Caco-2 (cell line): ENCODE measurements at regions not wholly inside any gene's neighbourhood (a gene's known extent, or its start where the extent isn't known, plus 50 kb on each side); places are given as distances from the start of the nearest gene placed in this dataset.

ENCODE experiments used
- BruUV-seq: library from RNA; stranded (reverse); fragments of 400-500 nt; replicated peaks from 2 replicates; lab custom pipeline; 2021; lab: Mats Ljungman, UMichigan
- CTCF ChIA-PET: fragments of 300-600 bp; sonication (Branson Sonifier 250); formaldehyde crosslinking; loops from one replicate; lab custom pipeline; 2022; ENCODE audit warnings: antibody characterized with exemption; lab: Charles Lee
- POLR2A ChIA-PET: fragments of 300-600 bp; sonication (Branson Sonifier 250); formaldehyde crosslinking; loops from one replicate; lab custom pipeline; 2022; ENCODE audit warnings: antibody characterized with exemption; lab: Charles Lee
- DNase-seq, 2 experiments: peaks; one replicate each; pipeline versions ENCODE4 v3.0.0 to v3.0.0-alpha.2; 2020 to 2022
- H3K27me3 ChIP-seq: replicated peaks from 2 replicates; pipeline ENCODE4 v1.6.0; 2011; ENCODE audit warnings: low read length; ENCODE audit not compliant: control insufficient read depth, insufficient read depth
- H3K36me3 ChIP-seq: 2 replicates; pipeline ENCODE4 v1.5.1; 2011; ENCODE audit warnings: low read length; ENCODE audit not compliant: control insufficient read depth, insufficient read depth
- H3K4me1 ChIP-seq: fragments of 250-450 bp; sonication (Bioruptor Pico); 2 replicates; pipeline ENCODE4 v1.5.1; 2020; ENCODE audit warnings: mild to moderate bottlenecking
- H3K4me3 ChIP-seq: 2 replicates; pipeline ENCODE4 v1.5.1; 2011; ENCODE audit warnings: low read depth, mild to moderate bottlenecking, control low read depth, low read length
- H3K9me3 ChIP-seq: fragments of 250-450 bp; sonication (Bioruptor Pico); 2 replicates; pipeline ENCODE4 v1.5.1; 2020; ENCODE audit warnings: mild to moderate bottlenecking, moderate library complexity
- H3K27ac Mint-ChIP-seq: one replicate; pipeline ENCODE4 v1.8.0; 2022; ENCODE audit warnings: mixed read lengths; ENCODE audit not compliant: unreplicated experiment
- H3K27me3 Mint-ChIP-seq: one replicate; pipeline ENCODE4 v1.8.0; 2022; ENCODE audit warnings: mixed read lengths; ENCODE audit not compliant: insufficient read depth, unreplicated experiment
- H3K36me3 Mint-ChIP-seq: one replicate; pipeline ENCODE4 v1.8.0; 2022; ENCODE audit warnings: mild to moderate bottlenecking, mixed read lengths; ENCODE audit not compliant: insufficient read depth, unreplicated experiment
- H3K4me1 Mint-ChIP-seq: one replicate; pipeline ENCODE4 v1.8.0; 2022; ENCODE audit warnings: low read depth, mixed read lengths; ENCODE audit not compliant: unreplicated experiment
- H3K4me3 Mint-ChIP-seq: one replicate; pipeline ENCODE4 v1.8.0; 2022; ENCODE audit warnings: mild to moderate bottlenecking, moderate library complexity, mixed read lengths; ENCODE audit not compliant: unreplicated experiment
- H3K9me3 Mint-ChIP-seq: one replicate; pipeline ENCODE4 v1.8.0; 2022; ENCODE audit warnings: mixed read lengths; ENCODE audit not compliant: unreplicated experiment
- intact Hi-C: fragments of 100-400 bp; cut with micrococcal nuclease; formaldehyde crosslinking; loops from one replicate; pipeline ENCODE4 v1.10.0; 2022; ENCODE audit not compliant: unreplicated experiment
- TF ChIP-seq, protein P1 (sequence below), 2 experiments: fragments of 200-600 bp in 1 of 2; IDR thresholded peaks; 1 replicate in 1 of 2; 2 replicates in 1 of 2; pipeline versions ENCODE4 v1.5.1 to v1.8.0; 2011 to 2022; ENCODE audit warnings: antibody characterized with exemption in 1 of 2, control low read depth in 1 of 2, inconsistent platforms in 1 of 2, low read depth in 1 of 2, low read length in 1 of 2, mild to moderate bottlenecking in 1 of 2, moderate library complexity in 1 of 2; ENCODE audit not compliant: insufficient read depth in 1 of 2, severe bottlenecking in 1 of 2, unreplicated experiment in 1 of 2

DNA sequence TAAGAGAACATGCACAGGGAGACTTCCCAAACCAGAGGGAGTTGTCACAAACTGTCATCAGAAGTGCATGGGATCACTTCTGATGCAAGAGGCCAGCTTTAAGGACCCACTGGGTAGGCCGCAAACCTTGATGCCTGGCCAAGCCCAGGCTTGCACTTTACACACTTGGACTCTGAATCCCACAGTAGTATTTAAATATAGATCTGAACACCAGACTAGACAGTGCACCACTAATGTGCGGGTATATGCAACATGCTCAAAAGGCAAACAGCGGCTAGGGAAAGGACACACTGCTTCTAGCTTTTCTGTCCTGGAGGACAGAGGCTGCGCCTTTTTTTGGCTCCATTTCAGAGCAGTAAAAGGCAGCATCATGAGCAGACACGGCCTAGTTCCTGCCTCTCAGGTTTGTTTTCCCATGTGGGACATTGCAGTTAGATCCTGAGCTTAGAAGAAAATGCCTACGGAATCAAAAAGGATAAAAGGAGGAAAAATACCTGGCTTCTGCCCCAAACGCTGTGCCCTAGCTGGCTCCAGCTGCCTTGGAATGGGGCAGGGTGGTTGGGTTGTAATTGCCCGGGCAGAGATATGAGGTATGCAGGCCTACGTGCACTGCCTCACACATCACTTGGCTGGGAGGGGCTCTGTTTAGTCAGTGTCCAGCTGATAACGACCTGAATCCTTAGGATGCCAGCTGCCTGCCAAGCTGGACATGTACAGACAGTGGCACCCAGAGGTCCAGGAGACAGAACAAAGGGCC lies 84.5 kb upstream of the EGLN3 start:
- ChIA-PET CTCF (no interaction called here), POLR2A (no interaction called here)
- H3K27me3 ChIP-seq, result no peaks in the 10 kb centered on the region
- Mint-ChIP-seq H3K36me3 (no peaks in the 10 kb centered on the region), H3K4me1 (peaks cover 24% of the 10 kb centered on the region), H3K9me3 (no peaks in the 10 kb centered on the region), H3K4me3 (no peak overlapping the region), H3K27me3 (no peaks in the 10 kb centered on the region), H3K27ac (no peak overlapping the region)
- peaks cover 30% of the 10 kb centered on the region for H3K4me1 ChIP-seq
- TF ChIP-seq, protein P1, sequence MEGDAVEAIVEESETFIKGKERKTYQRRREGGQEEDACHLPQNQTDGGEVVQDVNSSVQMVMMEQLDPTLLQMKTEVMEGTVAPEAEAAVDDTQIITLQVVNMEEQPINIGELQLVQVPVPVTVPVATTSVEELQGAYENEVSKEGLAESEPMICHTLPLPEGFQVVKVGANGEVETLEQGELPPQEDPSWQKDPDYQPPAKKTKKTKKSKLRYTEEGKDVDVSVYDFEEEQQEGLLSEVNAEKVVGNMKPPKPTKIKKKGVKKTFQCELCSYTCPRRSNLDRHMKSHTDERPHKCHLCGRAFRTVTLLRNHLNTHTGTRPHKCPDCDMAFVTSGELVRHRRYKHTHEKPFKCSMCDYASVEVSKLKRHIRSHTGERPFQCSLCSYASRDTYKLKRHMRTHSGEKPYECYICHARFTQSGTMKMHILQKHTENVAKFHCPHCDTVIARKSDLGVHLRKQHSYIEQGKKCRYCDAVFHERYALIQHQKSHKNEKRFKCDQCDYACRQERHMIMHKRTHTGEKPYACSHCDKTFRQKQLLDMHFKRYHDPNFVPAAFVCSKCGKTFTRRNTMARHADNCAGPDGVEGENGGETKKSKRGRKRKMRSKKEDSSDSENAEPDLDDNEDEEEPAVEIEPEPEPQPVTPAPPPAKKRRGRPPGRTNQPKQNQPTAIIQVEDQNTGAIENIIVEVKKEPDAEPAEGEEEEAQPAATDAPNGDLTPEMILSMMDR (IDR thresholded peaks at IDR 0.05; ENCODE audit: insufficient read depth in 1 of 2, low read depth in 1 of 2, low read length in 1 of 2, severe bottlenecking in 1 of 2, unreplicated experiment in 1 of 2), result no peak
- no peak for DNase-seq
- no peak overlapping the region for H3K4me3 ChIP-seq
- H3K36me3 ChIP-seq, result no peaks in the 10 kb centered on the region
- no peaks in the 10 kb centered on the region for H3K9me3 ChIP-seq
- no TSS peak for BruUV-seq
- intact Hi-C loops, result no loop called here

DNA sequence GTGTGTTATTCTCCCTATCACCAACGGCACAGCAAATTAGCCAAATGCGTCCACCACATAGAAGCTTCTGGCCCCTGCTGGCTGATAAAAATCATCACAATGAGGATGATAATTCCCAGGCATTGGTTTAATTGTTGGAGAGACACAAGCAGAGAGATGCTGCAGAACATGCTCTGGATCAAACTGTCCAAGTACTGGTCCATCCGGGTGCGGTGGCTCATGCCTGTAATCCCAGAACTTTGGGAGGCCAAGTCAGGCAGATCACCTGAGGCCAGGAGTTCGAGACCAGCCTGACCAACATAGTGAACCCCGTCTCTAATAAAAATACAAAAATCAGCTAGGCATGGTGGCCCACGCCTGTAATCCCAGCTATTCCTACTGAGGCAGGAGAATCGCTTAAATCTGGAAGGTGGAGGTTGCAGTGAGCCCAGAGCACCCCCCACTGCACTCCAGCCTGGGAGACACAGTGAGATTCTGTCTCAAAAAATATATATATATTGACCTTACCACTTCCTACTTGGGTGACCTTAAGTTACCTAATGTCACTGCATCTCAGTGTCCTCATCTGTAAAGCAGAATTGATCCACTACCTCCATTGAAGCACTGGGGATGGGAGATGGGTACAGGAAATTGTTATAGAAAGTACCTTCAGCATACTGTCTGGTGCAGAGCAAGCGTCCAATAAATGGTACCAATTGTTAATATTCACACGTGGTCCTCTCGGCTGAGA lies 83.7 kb upstream of the EGLN3 start:
- H3K36me3 Mint-ChIP-seq, result no peaks in the 10 kb centered on the region
- CTCF ChIA-PET, result no interaction called here
- intact Hi-C loops, result no loop called here

DNA sequence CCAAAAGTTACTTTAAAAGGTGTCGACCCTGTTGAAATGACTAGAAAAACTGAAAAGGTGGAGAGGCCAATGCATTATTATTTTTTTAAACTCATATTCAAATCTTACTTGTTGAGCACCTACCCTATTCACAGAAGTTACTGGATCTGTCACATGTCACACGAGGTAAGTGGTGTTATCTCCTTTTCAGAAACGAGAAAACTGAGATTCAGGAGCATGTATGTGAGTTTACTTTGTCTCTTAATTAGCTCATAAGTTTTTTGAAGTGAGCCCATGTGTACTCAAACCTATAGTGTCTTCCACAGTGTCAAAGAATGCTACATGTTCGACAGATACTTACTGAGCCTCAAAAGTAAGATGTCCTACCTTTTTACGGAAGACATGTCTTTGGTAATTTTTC lies 81.8 kb upstream of the EGLN3 start:
- no peaks in the 10 kb centered on the region for H3K36me3 Mint-ChIP-seq
- peaks cover 9% of the 10 kb centered on the region for H3K9me3 Mint-ChIP-seq
- BruUV-seq, result no TSS peak
- Histone ChIP-seq H3K36me3 (no peaks in the 10 kb centered on the region), H3K9me3 (no peaks in the 10 kb centered on the region), H3K4me1 (peaks cover 10% of the 10 kb centered on the region; the same call in 1 of the 2 replicates), H3K4me3 (no peak overlapping the region), H3K27me3 (no peaks in the 10 kb centered on the region)
- no peak overlapping the region for H3K27ac Mint-ChIP-seq
- ChIA-PET POLR2A (no interaction called here), CTCF (no interaction called here)
- H3K4me1 Mint-ChIP-seq, result peaks cover 1% of the 10 kb centered on the region
- no peak for DNase-seq
- H3K4me3 Mint-ChIP-seq, result no peak overlapping the region
- H3K27me3 Mint-ChIP-seq, result no peaks in the 10 kb centered on the region
- intact Hi-C loops, result no loop called here
- TF ChIP-seq, protein P1 (IDR thresholded peaks at IDR 0.05; ENCODE audit: insufficient read depth in 1 of 2, low read depth in 1 of 2, low read length in 1 of 2, severe bottlenecking in 1 of 2, unreplicated experiment in 1 of 2), result no peak

More for the DNA sequence above, 83.7 kb upstream of the EGLN3 start:
- H3K4me3 Mint-ChIP-seq, result no peak overlapping the region
- BruUV-seq, result no TSS peak
- TF ChIP-seq, protein P1 (IDR thresholded peaks at IDR 0.05; ENCODE audit: insufficient read depth in 1 of 2, low read depth in 1 of 2, low read length in 1 of 2, severe bottlenecking in 1 of 2, unreplicated experiment in 1 of 2), result no peak
- DNase-seq, result no peak
- no peaks in the 10 kb centered on the region for H3K9me3 Mint-ChIP-seq
- H3K27ac Mint-ChIP-seq, result no peak overlapping the region
- Histone ChIP-seq H3K36me3 (no peaks in the 10 kb centered on the region), H3K27me3 (no peaks in the 10 kb centered on the region), H3K9me3 (no peaks in the 10 kb centered on the region), H3K4me3 (no peak overlapping the region), H3K4me1 (peaks cover 28% of the 10 kb centered on the region)
- POLR2A ChIA-PET, result no interaction called here
- peaks cover 20% of the 10 kb centered on the region for H3K4me1 Mint-ChIP-seq
- H3K27me3 Mint-ChIP-seq, result no peaks in the 10 kb centered on the region
